T-helper 2 cell (primary cell): ENCODE measurements at regions not wholly inside any gene's neighbourhood (a gene's known extent, or its start where the extent isn't known, plus 50 kb on each side); places are given as distances from the start of the nearest gene placed in this dataset.

Source experiments
- DNase-seq, 5 experiments: peaks; one replicate each; pipeline versions ENCODE4 v3.0.0 to v3.0.0-alpha.2; 2012 to 2022

DNA sequence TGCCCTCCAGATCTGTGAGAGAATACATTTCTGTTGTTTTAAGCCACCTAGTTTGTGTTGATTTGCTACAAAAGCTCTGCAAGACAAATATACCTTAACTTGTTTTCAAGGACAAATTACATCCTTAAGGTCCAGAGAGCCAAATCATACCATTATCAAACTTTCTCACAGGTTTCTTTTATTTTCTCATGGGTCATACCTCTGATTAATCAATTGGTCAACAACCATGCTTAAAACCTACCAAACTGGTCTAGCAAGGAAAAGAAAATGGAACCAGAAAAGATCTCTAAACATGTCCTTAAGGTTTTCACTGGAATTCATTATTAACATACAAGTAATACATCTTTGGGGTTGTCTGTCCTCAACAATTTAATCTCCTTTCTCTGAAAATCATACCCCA is 535.0 kb downstream of the CD83 start:
- no peak for DNase-seq

DNA sequence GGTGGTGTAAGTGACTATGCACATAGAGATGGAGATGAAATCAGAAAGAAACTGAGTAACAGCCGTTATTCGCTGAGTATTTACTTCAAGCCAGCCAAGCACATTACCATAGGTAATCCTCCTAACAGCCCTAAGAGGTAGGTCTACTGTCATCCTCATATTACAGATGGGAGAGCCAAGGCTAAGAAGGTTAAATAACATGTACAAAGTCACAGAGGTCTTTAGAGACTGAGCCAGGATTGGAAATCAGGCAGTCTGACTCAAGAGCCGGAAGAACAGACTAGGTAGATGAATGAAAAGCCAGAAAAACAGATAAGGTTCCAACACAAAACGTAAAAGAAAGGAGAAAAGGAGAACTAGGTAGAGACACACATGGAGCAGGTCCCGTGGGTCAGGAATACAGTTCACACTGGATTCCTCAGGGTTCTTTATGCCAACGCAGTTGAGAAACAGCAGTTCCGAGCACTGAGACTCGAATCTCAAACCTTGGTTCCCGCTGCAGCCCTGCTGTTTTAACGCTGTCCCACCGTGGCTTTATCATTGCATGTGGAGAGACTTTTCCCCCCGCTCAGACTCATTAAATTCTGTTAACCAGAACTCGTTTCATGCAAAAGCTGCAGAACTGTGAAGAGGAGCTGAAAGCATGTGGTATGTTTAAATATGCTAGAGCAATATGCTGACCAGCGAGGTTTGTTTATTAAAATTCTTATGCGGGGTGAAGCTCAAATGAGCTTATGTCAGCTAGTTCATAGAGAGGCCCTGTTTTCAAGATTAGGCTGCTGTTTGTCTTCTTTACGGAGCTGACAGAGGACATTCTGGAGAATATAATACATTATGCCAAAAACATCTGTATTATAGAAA is 537.9 kb downstream of the CD83 start:
- no peak for DNase-seq

DNA sequence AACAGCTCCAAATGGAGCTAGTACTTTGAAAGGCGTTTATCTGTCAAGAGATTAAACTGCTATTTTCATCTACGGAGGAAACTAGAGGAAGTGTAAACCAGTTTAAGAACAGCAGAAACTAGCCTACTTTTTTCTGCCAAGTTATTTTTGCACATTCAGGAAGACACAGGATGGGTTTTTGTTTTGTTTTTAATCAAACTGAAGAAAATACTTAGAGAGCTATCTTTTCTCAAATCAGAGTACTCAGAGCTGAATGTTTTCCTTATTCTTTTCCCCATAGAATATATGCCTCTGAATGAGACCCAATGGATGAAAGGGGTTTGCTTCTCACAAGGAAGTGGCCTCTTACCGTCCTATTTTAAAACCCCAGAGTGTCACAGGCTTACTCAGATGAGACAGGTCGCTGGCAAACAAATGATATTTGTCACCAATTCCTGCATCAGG is 538.5 kb downstream of the CD83 start:
- DNase-seq = peak in 1 of 5 experiments; percentile 55

DNA sequence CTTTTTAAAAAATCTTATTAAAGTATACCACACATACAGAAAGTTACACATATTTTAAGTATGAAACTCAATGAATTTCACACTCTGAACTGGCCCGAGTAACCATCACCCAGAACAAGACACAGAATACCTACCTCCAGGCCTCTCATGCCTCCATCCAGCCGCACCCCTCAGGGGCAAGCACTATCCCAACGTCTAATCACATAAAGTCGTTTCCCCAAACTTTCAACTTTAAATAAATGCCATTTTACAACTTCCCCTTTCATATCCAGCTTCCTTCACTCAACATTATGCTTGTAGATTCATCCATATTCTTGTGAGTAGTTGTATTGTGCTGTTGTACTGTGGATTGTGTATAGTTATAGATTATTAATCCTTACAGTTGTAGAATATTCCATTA is 539.1 kb downstream of the CD83 start:
- DNase-seq = no peak

DNA sequence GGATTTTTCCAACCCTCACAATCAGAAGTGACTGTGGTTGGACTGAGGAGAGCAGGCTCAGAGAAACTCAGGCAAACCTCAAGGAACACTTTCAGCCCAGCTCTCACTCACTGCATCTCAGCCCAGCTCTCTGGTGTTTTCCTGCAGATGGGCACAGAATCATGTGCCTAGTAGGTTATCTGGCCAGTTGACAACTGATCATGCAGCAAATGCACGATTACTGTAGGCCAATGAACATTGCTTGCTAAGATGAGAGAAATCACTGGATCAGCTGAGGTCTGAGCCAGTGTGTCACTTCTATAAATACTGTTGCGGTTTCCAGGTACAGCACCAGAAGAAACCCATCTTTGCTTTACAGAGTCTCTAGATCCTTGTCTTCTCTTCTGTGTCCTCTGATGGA is 540.5 kb downstream of the CD83 start:
- no peak for DNase-seq

DNA sequence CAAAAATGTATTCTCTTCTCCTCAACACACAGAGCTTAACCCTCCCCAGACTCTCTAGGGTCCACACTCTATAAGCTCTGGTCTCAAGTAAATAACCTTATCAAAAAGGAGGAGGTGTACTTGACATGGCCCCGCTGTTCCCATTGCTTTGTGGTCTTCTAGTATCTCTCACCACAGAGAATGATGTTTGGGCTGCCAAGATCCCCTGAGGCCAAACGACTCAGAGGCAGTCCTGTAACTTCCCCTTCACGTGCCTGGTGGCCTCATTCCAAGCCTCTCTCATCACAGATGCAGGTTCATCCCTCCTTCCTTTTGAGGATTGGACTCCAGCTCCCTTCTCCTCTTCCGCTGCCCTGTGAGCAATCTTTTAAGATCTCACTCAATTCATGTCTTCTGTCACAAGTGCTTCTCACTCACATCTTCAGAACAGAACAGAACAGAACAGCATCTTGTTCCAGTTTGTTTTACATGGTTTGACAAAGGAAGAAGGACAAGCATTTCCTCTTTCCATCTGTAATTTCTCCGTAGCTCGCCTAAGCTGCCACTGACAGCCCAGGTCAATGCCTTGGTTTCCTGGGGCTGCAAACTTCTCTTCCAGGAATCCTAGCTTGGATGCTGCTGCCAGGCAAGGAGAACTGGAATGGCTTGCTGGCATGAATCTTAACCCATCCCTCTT is 541.5 kb downstream of the CD83 start:
- DNase-seq = no peak

DNA sequence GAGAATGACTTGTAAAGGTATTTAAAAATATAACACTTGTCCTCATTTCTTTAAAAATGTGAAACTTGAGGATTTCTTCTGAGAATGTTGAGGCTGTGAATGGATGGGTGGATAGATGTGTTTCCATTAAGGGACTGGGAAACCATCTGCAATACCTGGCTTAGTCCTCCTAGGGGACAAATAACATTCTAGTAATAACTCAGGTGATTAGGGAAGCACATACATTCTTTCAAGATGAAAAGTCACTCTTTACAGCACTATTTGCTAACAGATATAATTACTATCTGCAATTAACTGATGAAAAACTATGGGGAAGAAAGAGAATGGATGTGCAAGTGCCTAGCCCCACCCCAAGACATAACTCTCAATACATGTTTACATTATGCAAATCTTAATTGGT is 542.3 kb downstream of the CD83 start:
- no peak for DNase-seq

DNA sequence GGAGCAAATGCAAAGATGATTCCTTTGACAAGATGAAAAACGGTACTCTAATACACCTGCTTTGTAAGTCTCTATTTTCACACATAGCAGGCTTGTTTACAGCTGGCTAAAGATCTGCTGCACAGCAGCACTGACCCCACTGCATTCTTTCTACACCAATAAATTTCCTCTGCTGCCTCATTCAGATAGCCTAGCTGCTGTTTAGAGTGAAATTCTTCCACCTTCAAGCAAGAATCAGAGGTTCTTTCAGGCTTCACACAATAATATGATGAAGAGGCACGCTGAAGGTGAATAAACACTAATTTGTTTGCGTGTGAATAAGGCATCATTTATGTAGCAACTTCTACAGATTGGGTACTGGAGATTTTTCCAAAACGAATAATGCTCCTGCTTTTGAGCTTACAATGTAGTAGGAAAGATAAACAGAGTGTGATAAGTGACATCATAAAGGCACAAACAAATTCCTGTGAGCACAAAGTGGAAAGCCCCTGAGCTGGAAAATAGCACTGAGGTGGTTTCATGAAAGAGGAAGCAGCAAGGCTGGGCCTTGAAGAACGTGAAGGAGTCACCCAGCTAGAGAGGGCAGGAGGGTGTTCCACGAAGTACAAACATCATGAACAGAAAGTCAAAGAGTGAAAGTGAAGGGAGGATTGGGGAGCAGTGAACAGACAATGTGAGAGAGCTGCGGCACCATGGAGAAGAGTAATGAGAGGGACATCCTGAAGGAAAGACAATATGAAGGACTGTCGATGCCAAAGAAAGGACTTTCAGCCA is 543.4 kb downstream of the CD83 start:
- DNase-seq = peak in 1 of 5 experiments; percentile 48

DNA sequence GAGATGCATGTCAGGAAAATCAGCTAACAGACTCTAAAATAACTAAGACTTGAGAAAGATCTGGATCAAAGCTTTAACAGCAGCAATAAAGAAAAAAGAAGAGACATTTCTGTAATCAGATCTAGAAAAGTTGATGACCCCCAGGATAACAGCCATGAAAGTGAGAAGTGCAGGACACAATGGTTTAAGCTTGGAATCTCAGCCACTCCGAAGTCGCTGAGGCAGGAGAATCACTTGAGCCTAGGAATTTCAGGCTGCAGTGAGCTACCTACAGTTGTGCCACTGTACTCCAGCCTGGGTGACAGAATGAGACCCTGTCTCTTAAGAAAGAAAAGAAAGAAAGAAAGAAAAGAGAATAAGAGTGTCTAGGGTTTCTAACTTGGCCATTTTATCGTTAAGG is 544.1 kb downstream of the CD83 start:
- no peak for DNase-seq

DNA sequence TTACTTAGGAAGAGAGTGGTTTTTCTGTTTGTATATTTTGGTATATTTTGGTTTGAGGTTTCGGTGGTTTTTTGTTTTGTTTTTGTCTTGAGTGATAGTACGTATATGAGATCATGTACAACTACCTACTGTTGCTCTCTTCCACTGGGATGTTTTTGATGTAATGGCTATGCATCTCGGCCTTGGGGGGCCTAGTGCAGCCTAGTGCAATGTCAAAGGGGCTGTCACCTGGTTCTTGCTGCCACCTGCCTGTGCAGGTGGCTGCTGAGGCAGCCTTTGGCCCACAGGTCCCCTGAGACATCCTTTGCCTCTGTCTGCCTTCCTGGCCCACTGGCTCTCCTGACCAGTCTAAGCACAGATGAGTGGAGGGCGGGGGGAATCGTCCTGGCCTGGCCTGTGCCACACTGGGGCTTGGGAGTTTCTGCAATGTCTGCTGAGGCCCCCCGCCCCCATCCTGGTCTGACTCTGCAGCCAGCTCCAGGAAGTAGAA is 546.6 kb downstream of the CD83 start:
- peak in 2 of 5 experiments; percentile 31 to 82 for DNase-seq

DNA sequence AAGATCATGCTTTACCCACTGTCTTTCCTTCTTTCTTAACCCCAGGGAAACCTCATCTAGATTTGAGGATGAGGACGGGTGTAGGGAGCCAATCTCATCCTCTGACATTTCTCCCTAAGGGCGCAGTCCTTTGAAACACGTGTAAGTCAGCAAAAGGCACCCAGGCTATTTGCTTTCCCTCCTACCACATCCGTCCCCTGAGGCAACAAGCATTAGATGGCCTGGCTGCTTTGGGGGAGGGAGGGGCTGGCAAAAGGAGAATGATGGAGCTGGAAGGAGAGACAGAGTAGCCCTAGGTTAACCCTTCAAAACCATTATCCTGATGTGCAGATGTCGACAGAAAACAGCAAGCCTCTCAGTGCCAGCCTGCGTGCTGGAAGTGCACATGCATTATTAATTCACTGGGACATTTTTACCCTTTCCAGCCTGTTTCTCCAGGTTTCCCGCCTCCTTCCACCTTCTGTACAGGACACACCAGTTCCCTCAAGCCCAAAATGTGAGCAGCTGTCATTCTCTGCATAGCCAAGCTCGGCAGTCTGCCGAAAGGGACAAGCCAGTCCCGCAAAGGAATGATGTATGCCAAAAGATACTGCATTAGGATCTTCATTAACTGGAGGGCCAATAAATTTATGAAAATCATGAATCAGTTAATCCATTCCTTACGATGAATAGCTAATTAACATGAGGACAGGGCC is 547.2 kb downstream of the CD83 start:
- peak in 1 of 5 experiments; percentile 36 for DNase-seq

DNA sequence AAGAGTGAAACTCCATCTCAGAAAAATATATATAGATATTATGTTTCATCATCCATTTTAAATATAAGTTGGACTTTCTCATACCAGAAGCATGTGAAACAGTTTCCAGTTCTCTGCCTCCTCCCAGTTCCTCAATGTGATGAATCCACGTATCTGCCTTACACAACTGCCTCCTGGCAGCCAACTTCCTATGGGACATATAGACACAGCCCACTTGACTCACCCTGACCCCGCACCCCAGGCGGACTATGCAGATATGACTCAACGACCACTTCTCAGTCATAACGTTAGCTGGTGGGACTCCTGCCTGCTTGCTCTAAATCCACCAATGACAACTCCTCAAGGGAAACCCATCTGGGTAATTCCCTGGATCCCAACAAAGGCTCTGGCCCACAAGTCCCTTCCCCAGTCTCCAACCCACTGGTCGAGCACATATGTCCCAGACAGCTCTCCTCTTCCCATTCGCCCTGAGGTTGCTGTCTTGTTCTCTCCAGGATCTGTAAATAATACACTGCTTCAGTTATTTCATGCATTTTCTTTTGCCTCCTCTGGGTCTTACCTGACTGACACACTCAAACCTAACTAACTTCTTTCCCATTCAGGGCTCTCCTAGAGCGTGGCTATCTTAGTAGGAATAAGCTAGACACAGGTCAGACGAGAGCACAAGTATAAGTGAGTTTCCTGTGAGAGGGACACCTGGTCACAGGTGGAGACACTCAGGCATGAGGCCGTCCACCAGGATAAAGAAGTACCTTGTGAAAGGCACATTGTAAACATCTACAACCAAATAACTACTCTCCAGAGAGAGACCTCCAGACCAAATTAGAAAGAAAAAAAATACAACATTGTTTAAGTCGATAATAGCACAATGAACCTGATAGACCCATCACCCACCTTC is 548.5 kb downstream of the CD83 start:
- peak in 2 of 5 experiments; percentile 9 to 63 for DNase-seq

DNA sequence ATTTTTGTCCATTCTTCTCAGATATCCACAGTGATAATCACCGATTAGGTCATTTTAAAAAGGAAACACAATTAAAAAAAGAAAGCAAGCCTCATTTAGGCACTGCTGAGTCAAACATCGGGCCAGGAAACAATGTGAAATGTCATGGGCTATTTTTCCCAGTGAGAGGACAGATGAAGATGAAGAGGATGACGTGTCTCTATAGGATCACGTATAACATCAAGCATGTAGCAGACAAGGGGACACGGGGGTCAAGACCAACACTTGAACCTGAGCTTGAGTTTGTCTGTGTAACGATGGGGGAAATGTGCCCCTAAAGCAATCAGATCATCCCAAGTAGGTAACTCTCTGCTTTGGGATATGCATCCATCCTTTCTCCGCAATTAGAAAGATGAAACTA is 553.2 kb downstream of the CD83 start:
- no peak for DNase-seq

DNA sequence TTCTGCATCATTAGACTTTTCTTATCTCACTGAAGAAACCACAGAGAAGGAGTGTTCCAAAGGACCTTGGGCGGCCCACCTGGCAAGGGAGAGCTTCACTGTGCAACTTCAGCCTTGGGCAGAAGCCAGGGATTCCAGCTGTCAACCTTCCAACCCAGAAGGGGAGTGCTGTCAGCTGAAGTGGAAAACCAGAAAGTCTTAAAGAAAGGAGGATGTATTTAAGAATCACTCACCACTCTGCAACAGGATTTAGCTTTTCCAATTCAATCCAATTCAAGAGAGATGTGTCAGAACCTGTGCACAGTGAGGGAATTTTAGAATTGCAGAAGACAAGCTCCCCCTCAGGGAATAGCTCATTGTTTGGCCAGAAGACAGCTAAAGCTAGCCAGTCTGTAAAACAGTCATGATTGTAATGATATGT is 553.7 kb downstream of the CD83 start:
- DNase-seq = no peak

DNA sequence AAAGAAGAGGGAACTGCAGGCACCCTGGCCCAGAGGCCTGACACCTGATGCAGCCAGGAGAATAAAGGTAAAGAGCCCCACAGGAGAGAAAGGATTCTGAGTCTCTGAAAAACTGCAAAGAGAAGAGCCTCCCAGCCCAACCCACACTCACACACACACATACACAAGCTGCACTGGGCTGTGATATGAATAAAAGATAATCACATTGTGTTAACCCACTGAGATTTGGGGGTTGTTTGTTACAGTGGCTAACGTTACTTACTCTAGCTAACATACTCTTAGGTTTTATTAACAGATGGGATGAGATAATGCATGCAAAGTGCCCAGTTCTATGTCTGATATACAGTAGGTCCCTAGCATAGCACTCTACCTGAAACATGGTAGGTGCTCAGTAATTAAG is 554.4 kb downstream of the CD83 start:
- DNase-seq = no peak

DNA sequence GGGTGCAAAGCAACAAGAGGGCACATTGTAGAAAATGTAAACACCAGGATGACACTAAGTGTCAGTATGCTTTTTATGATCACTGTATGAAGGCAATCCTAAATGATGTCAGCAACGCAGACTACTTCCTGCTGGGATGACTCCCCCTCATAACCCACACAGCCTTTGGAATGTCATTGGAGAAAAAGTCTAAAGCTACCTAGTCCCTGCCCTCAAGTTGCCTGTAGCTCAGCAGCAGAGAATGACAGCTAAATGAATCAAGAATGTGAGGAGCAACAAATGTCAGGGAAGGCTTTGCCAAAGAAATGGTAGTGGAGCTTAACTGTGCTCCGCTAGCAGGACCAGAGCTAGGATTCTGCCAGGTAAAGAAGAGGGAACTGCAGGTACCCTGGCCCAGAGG is 555.6 kb downstream of the CD83 start:
- no peak for DNase-seq

DNA sequence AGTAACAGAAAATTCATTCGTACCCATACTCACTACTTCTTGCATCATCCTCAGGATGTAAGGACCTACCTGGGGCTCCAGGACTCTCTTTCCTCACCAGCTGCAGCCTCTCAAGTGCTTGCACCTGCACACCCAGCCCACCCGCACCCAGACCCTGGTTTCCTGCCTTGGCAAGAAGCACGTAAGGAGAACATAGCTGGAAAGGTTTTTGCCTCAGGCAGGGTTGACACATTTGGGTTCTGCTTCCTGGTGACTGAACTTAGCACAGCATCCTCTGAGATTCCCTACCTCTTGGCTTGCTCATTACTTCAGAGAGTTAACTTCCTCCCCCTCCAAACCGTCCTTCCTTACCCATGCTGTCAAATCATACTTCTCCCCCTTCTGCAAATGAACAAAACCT is 556.9 kb downstream of the CD83 start:
- DNase-seq = no peak

DNA sequence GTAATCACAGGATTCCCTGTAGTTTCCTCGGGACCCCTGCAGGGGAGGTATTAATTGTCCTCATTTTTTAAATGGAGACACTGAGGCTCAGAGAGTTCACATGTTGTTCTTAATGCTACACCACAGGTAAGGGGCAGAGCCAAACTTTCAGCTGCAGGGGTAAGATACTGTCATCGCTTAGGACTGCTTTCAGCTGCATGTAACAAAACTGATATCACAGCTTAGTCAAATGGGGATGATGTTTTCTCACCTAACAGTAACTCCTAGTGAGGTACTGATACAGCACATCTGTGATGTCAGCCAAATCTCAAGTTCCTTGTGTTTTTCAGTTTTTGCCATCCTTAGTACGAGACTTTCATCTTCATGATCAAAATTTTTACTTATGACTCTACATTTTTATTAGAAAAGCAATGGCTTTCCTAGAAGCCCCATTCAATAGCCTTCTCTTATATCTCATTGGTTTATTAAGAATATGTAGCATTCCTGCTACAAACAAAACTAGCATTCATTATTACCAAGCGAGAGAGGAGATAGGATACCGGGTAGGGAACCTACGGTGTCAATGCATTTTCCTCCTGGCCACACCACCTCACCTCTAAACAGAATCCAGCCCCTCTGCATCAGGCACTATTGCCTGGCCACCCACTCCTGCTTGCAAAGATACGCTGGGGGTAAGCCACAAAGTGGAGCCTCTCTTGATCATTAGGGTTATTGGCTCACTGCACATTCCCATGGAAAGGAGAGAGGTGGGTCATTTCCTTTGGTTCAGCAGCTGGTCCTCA is 557.5 kb downstream of the CD83 start:
- peak in 1 of 5 experiments; percentile 67 for DNase-seq

DNA sequence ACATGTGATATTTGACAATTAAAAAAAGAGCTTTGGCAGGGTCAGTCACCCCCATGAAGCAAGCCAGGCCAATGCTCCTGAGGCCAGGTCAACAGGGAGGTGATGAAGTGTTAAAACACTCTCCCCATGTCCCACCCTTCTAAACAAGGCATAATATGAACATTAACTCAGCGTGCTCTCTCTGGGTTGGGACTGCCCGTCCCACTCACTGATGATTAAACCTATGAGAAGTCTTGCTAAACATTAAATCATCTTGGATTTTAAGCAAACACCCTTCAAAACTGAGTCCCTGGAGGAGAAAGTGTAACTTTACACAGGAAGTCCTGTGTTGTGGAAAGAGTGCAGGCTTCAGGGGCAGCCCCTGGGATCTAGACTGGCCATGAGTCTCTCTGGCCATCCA is 558.5 kb downstream of the CD83 start:
- DNase-seq = no peak

DNA sequence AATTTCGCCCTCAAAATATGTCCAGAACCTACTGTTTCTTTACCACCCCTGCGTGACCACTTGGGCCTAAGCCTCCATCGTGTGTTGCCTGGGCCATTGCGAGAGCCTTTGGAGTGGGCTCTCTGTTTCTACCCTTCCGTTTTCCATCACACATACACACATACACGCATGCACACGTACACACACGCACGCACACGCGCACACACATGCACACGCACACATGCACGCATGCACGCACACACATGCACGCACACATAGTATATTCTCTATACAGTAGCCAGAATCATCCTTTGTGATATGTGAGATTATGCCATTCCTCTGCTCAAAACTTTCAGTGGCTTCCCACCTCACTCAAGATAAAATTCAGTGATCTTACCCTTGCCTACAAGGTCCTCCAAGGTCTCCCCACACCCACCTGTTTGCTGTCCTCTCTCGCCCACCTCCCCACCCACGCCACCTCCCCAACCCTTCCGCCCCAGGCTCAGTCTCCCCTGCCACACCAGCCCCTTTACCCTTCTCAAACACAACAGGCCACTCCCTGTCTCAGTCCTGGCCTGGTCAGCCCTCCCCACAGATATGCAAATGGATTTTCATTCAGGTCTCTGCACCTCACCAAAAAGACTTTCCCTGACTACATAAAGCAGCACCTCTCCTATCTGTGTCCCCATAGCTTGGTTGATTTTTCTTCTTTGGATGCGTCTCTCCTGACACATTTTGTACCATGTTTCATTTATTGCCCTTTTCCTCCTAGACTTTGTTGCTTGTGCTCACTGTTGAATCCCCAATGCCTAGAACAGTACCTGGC is 559.6 kb downstream of the CD83 start:
- no peak for DNase-seq
